T-cell (primary cell): ENCODE measurements at regions not wholly inside any gene's neighbourhood (a gene's known extent, or its start where the extent isn't known, plus 50 kb on each side); places are given as distances from the start of the nearest gene placed in this dataset.

Source experiments
- ATAC-seq, 4 experiments: fragments of 200-7000 bp in 3 of 4; fragments of 150-1000 bp in 1 of 4; cut with Tn5 transposase; replicated peaks in 1 of 4; 1 replicate in 3 of 4; 2 replicates in 1 of 4; pipeline ENCODE4 v1.10.0; 2021; ENCODE audit warnings: moderate library complexity in 3 of 4, mild to moderate bottlenecking in 2 of 4, moderate number of reproducible peaks in 1 of 4
- CTCF ChIA-PET, 2 donors: fragments of 300-600 bp; sonication (Branson Sonifier 250); formaldehyde crosslinking; loops; one replicate each; lab custom pipeline; 2022; ENCODE audit warnings: antibody characterized with exemption in 2 of 2; lab: Charles Lee
- POLR2A ChIA-PET, 2 donors: fragments of 300-600 bp; sonication (Branson Sonifier 250); formaldehyde crosslinking; loops; one replicate each; lab custom pipeline; 2022; ENCODE audit warnings: antibody characterized with exemption in 2 of 2; lab: Charles Lee
- DNase-seq, 35 experiments: peaks; one replicate each; pipeline versions ENCODE4 v3.0.0 to v3.0.0-alpha.2; 2013 to 2023
- H3K27ac ChIP-seq: one replicate; pipeline ENCODE4 v1.5.1; 2013; ENCODE audit warnings: low read length
- H3K27me3 ChIP-seq, 2 experiments: replicated peaks in 1 of 2; 1 replicate in 1 of 2; 2 replicates in 1 of 2; pipeline versions ENCODE4 v1.6.1 to v1.7.0; 2013; ENCODE audit warnings: low read length in 1 of 2, mixed read lengths in 1 of 2; ENCODE audit not compliant: control insufficient read depth in 2 of 2, insufficient read depth in 2 of 2; ENCODE audit errors: extremely low read depth in 1 of 2
- H3K36me3 ChIP-seq, 2 donors: 1 replicate in 1 of 2; 2 replicates in 1 of 2; pipeline versions ENCODE4 v1.6.1 to v1.7.0; 2013; ENCODE audit warnings: low read length in 1 of 2; ENCODE audit not compliant: control insufficient read depth in 2 of 2, insufficient read depth in 1 of 2; ENCODE audit errors: extremely low read depth in 1 of 2
- H3K4me1 ChIP-seq, 2 experiments: 1 replicate in 1 of 2; 2 replicates in 1 of 2; pipeline versions ENCODE4 v1.6.1 to v1.7.0; 2013; ENCODE audit warnings: low read length in 2 of 2, mixed read lengths in 1 of 2; ENCODE audit not compliant: insufficient read depth in 2 of 2, control insufficient read depth in 1 of 2; ENCODE audit errors: extremely low read depth in 1 of 2
- H3K4me3 ChIP-seq, 2 donors: 1 replicate in 1 of 2; 2 replicates in 1 of 2; pipeline versions ENCODE4 v1.5.1 to v1.7.0; 2013; ENCODE audit warnings: mild to moderate bottlenecking in 2 of 2, low read length in 1 of 2, moderate library complexity in 1 of 2; ENCODE audit not compliant: control insufficient read depth in 1 of 2; ENCODE audit errors: extremely low read depth in 1 of 2
- H3K9me3 ChIP-seq: 2 replicates; pipeline ENCODE4 v1.7.0; 2013
- H3K27ac Mint-ChIP-seq, 2 donors: one replicate each; pipeline ENCODE4 v1.8.0; 2020 to 2021; ENCODE audit warnings: mild to moderate bottlenecking in 2 of 2, mixed read lengths in 2 of 2
- H3K27me3 Mint-ChIP-seq, 2 donors: one replicate each; pipeline ENCODE4 v1.8.0; 2021 to 2022; ENCODE audit warnings: mixed read lengths in 2 of 2
- H3K36me3 Mint-ChIP-seq: one replicate; pipeline ENCODE4 v1.8.0; 2021; ENCODE audit warnings: mixed read lengths
- H3K4me1 Mint-ChIP-seq, 3 donors: one replicate each; pipeline ENCODE4 v1.8.0; 2020 to 2022; ENCODE audit warnings: mixed read lengths in 3 of 3, mild to moderate bottlenecking in 1 of 3
- H3K4me3 Mint-ChIP-seq, 3 donors: one replicate each; pipeline ENCODE4 v1.8.0; 2020 to 2022; ENCODE audit warnings: mild to moderate bottlenecking in 3 of 3, mixed read lengths in 3 of 3, moderate library complexity in 3 of 3
- H3K9me3 Mint-ChIP-seq, 3 donors: one replicate each; pipeline ENCODE4 v1.8.0; 2020 to 2022; ENCODE audit warnings: mixed read lengths in 3 of 3
- WGBS: methylation state at CpG from one replicate; pipeline ENCODE4 v1.1.5; 2013; ENCODE audit warnings: missing lambda C conversion rate; ENCODE audit not compliant: insufficient coverage; 5-methylcytosine and 5-hydroxymethylcytosine counted together

DNA sequence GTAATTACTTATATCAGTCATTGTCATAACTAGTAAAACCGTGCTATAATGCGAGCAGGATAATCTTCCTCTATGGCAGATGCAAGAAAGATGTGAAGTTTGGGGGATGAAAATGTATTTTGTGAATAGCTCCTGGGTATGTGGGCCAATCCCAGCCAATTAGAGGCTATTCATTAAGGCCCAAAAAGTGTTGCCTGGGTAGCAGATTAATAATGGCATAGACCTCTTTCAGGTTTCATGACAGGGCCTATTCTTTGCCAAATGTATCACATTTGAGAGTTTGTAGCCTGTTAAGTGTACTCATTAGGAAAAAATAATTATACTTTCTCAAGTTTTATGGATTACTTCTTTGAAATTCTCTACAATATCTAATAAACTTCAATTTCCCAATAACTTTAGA is 199.2 kb upstream of the POU3F2 start:
- no peaks in the 10 kb centered on the region for H3K9me3 ChIP-seq
- no peaks in the 10 kb centered on the region for H3K27me3 ChIP-seq
- H3K4me1 ChIP-seq = no peaks in the 10 kb centered on the region
- no peak overlapping the region for H3K27ac Mint-ChIP-seq
- no peak for DNase-seq
- no CpG with 5 or more reads among the region's 2 CpGs for WGBS
- H3K4me3 ChIP-seq = no peak overlapping the region
- ATAC-seq = no peak
- no peaks in the 10 kb centered on the region for H3K27me3 Mint-ChIP-seq
- H3K27ac ChIP-seq = no peak overlapping the region
- no peaks in the 10 kb centered on the region for H3K4me1 Mint-ChIP-seq
- H3K36me3 ChIP-seq = no peaks in the 10 kb centered on the region
- ChIA-PET CTCF (no interaction called here), POLR2A (no interaction called here)
- H3K36me3 Mint-ChIP-seq = no peaks in the 10 kb centered on the region
- no peaks in the 10 kb centered on the region for H3K9me3 Mint-ChIP-seq
- H3K4me3 Mint-ChIP-seq = no peak overlapping the region

GRCh38 chr6:98636941-98637340 is 197.4 kb upstream of the POU3F2 start:
- Histone ChIP-seq H3K4me1 (no peaks in the 10 kb centered on the region), H3K4me3 (no peak overlapping the region), H3K27ac (no peak overlapping the region), H3K36me3 (no peaks in the 10 kb centered on the region), H3K27me3 (no peaks in the 10 kb centered on the region), H3K9me3 (no peaks in the 10 kb centered on the region)
- ATAC-seq (no peak), DNase-seq (no peak)
- Mint-ChIP-seq H3K4me1 (no peaks in the 10 kb centered on the region), H3K4me3 (no peak overlapping the region), H3K27me3 (no peaks in the 10 kb centered on the region), H3K36me3 (no peaks in the 10 kb centered on the region), H3K9me3 (no peaks in the 10 kb centered on the region), H3K27ac (no peak overlapping the region)
- WGBS = no CpG with 5 or more reads among the region's 1 CpG
- ChIA-PET CTCF (no interaction called here), POLR2A (no interaction called here)

GRCh38 chr6:98639089-98639635 is 195.2 kb upstream of the POU3F2 start:
- H3K9me3 Mint-ChIP-seq = no peaks in the 10 kb centered on the region
- Histone ChIP-seq H3K27ac (no peak overlapping the region), H3K36me3 (no peaks in the 10 kb centered on the region), H3K4me1 (no peaks in the 10 kb centered on the region), H3K9me3 (no peaks in the 10 kb centered on the region), H3K4me3 (no peak overlapping the region), H3K27me3 (no peaks in the 10 kb centered on the region)
- no peaks in the 10 kb centered on the region for H3K4me1 Mint-ChIP-seq
- H3K27ac Mint-ChIP-seq = no peak overlapping the region
- ChIA-PET POLR2A (no interaction called here), CTCF (no interaction called here)
- no peaks in the 10 kb centered on the region for H3K36me3 Mint-ChIP-seq
- H3K4me3 Mint-ChIP-seq = no peak overlapping the region
- H3K27me3 Mint-ChIP-seq = peaks cover 0 to 1% of the 10 kb centered on the region in 2 donors
- DNase-seq (no peak), ATAC-seq (no peak)
- WGBS = 90% methylated on average over 3 of the region's 5 CpGs

GRCh38 chr6:98640366-98640765 is 194.0 kb upstream of the POU3F2 start:
- ChIA-PET CTCF (no interaction called here), POLR2A (no interaction called here)
- H3K4me1 Mint-ChIP-seq = no peaks in the 10 kb centered on the region
- H3K27me3 Mint-ChIP-seq = peaks cover 0 to 1% of the 10 kb centered on the region in 2 donors
- no peaks in the 10 kb centered on the region for H3K36me3 Mint-ChIP-seq
- H3K4me3 ChIP-seq = no peak overlapping the region
- H3K27ac ChIP-seq = no peak overlapping the region
- ATAC-seq (no peak), DNase-seq (no peak)
- no peaks in the 10 kb centered on the region for H3K9me3 ChIP-seq
- H3K36me3 ChIP-seq = no peaks in the 10 kb centered on the region
- 73% methylated on average over 3 of the region's 5 CpGs for WGBS
- no peaks in the 10 kb centered on the region for H3K4me1 ChIP-seq
- no peaks in the 10 kb centered on the region for H3K27me3 ChIP-seq
- no peak overlapping the region for H3K4me3 Mint-ChIP-seq
- H3K9me3 Mint-ChIP-seq = no peaks in the 10 kb centered on the region
- H3K27ac Mint-ChIP-seq = no peak overlapping the region

DNA sequence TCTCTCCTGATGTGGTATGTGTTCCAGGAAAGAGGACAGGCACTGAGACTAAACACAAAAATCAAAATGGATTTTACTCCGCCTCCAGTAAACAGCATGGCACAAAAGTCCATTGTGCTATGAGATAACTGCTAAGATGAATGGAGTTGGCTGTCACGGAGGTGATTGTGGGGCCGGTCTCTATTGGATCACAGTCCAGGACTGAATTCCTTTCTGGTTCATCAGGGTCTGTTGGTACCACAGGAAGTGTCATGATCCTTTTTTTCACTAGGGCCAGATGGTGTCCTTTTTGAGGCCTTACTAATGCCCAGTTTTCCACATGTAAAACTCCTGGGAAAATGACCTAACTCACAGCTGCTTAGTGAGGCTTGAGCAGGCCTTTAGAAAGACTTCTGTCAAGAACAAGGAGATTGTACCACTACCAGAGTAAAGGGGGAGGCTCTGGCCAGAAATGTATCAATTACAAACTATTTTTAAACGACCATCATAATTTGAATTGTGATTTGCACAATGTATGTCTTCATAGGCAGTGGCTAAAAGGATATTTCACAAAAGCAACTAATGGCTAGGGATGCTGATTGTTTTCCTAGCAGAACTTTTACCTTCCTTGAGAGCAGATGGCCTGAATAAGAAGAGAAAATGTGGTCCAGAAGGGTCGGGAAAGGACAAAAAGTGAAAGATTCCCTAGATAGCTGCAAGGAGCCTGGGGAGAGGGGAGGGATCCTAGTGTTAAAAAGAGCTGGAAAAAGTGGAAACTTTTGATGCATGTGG is 192.2 kb upstream of the POU3F2 start:
- Histone ChIP-seq H3K36me3 (no peaks in the 10 kb centered on the region), H3K9me3 (no peaks in the 10 kb centered on the region), H3K4me1 (no peaks in the 10 kb centered on the region), H3K4me3 (no peak overlapping the region), H3K27ac (no peak overlapping the region), H3K27me3 (no peaks in the 10 kb centered on the region)
- ChIA-PET CTCF (no interaction called here), POLR2A (interaction anchor here in 1 of 2 donors (0.7 kb wide), 1 partner anchor 83 kb away, joined by 3 read pairs; no protein-coding TSS in a partner anchor)
- 66% methylated on average over 3 of the region's 5 CpGs for WGBS
- no peak for DNase-seq
- Mint-ChIP-seq H3K9me3 (no peaks in the 10 kb centered on the region), H3K27ac (no peak overlapping the region), H3K36me3 (no peaks in the 10 kb centered on the region), H3K27me3 (peaks cover 0 to 4% of the 10 kb centered on the region in 2 donors), H3K4me3 (no peak overlapping the region), H3K4me1 (no peaks in the 10 kb centered on the region)
- no peak for ATAC-seq

- no peaks in the 10 kb centered on the region for H3K4me1 Mint-ChIP-seq
- CTCF ChIA-PET = no interaction called here
- peaks cover 0 to 4% of the 10 kb centered on the region in 2 donors for H3K27me3 Mint-ChIP-seq
Observed at GRCh38 chr6:98644063-98644462, 190.3 kb upstream of the POU3F2 start.

More at GRCh38 chr6:98644063-98644462, 190.3 kb upstream of the POU3F2 start:
- H3K4me1 ChIP-seq = no peaks in the 10 kb centered on the region
- H3K27ac ChIP-seq = no peak overlapping the region
- no peaks in the 10 kb centered on the region for H3K9me3 ChIP-seq
- Mint-ChIP-seq H3K36me3 (no peaks in the 10 kb centered on the region), H3K9me3 (no peaks in the 10 kb centered on the region), H3K27ac (no peak overlapping the region), H3K4me3 (no peak overlapping the region)
- DNase-seq (no peak), ATAC-seq (no peak)
- POLR2A ChIA-PET = no interaction called here
- no peak overlapping the region for H3K4me3 ChIP-seq
- WGBS = 85% methylated on average over 3 of the region's 5 CpGs
- H3K36me3 ChIP-seq = no peaks in the 10 kb centered on the region
- no peaks in the 10 kb centered on the region for H3K27me3 ChIP-seq
